Effector memory CD4-positive, alpha-beta T cell (primary cell): ENCODE measurements at regions not wholly inside any gene's neighbourhood (a gene's known extent, or its start where the extent isn't known, plus 50 kb on each side); places are given as distances from the start of the nearest gene placed in this dataset.

Source experiments
- DNase-seq, 3 donors: peaks; one replicate each; pipeline ENCODE4 v3.0.0-alpha.2; 2020
- H3K27ac ChIP-seq: 2 replicates; pipeline ENCODE4 v1.7.0; 2013; ENCODE audit warnings: mild to moderate bottlenecking, low read length, moderate library complexity; ENCODE audit not compliant: insufficient read depth, poor library complexity, severe bottlenecking
- H3K27me3 ChIP-seq: replicated peaks from 2 replicates; pipeline ENCODE4 v1.7.0; 2013; ENCODE audit warnings: mild to moderate bottlenecking, low read length; ENCODE audit not compliant: insufficient read depth, control insufficient read depth, poor library complexity, severe bottlenecking
- H3K36me3 ChIP-seq: 2 replicates; pipeline ENCODE4 v1.7.0; 2013; ENCODE audit warnings: mild to moderate bottlenecking, low read length, moderate library complexity; ENCODE audit not compliant: control insufficient read depth, insufficient read depth
- H3K4me1 ChIP-seq: 2 replicates; pipeline ENCODE4 v1.7.0; 2013; ENCODE audit warnings: low read length, mild to moderate bottlenecking; ENCODE audit not compliant: control insufficient read depth, insufficient read depth, poor library complexity, severe bottlenecking
- H3K4me3 ChIP-seq: 2 replicates; pipeline ENCODE4 v1.7.0; 2013; ENCODE audit warnings: low read length, low read depth, mild to moderate bottlenecking; ENCODE audit not compliant: insufficient read depth, poor library complexity, severe bottlenecking
- H3K9me3 ChIP-seq: 2 replicates; pipeline ENCODE4 v1.7.0; 2013; ENCODE audit warnings: mild to moderate bottlenecking, low read length, moderate library complexity; ENCODE audit not compliant: control insufficient read depth

DNA sequence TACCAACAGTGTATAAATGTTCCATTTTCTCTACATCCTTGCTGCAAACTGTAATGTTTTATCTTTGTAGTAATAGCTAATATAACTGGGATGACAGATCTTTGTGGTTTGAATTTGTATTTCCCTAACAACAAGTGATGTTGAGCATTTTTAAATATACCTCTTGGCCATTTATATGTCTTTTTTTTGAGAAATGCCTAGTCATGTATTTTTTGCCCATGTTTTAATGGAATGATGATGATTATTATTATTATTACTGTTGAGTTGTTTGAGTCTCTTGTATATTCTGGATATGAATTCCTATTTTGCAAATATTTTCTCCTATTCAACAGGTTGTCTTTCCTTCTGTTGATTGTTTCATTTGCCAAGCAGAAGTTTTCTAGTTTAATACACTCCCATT lies 654.9 kb downstream of the ZPLD1 start:
- no peaks in the 10 kb centered on the region for H3K36me3 ChIP-seq
- no peak for DNase-seq
- H3K27me3 ChIP-seq: no peaks in the 10 kb centered on the region
- H3K4me1 ChIP-seq: no peaks in the 10 kb centered on the region
- H3K4me3 ChIP-seq: no peak overlapping the region
- no peak overlapping the region for H3K27ac ChIP-seq
- H3K9me3 ChIP-seq: no peaks in the 10 kb centered on the region

DNA sequence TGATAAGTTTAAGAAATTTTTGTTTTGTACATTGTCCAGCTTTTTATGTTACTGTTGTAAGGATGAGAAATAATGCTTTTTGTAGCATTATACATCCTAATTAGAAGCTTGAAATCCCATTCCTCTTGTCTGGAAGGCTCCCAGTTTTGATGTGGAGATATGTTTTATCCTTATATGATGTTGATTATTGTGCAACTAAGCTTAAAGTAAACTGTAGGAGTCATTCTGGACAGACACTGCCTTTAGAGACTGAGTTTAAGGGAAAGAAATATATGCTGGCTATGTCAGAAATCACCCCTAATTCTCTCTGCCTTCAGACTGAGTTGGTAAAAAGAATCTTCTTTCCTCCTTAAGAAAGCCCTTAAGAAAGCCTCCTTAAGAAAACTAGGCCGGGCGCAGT lies 670.4 kb downstream of the ZPLD1 start:
- Histone ChIP-seq H3K27ac (no peak overlapping the region), H3K27me3 (no peaks in the 10 kb centered on the region), H3K36me3 (no peaks in the 10 kb centered on the region), H3K4me1 (no peaks in the 10 kb centered on the region), H3K4me3 (no peak overlapping the region), H3K9me3 (no peaks in the 10 kb centered on the region)
- DNase-seq: no peak

DNA sequence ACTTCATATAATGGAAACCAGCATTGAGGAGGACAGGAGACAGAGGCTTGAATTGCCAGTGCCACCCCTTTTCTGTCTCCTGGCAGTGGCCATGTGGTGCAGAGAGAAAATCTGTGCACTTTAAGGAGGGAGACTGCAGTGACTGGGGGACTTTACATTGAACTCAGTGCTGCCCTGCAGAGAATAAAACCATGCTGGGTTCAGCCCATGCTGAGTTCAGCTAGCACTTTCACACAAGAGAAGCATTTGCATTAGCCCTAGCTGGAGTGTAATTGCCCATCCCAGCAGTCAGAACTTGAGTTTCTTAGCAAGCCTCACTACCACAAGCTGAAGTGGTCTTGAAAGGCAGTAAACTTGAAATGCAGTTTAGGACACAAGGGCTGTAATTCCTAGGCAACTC lies 677.5 kb downstream of the ZPLD1 start:
- Histone ChIP-seq H3K4me3 (no peak overlapping the region), H3K27me3 (no peaks in the 10 kb centered on the region), H3K4me1 (no peaks in the 10 kb centered on the region), H3K9me3 (no peaks in the 10 kb centered on the region), H3K27ac (no peak overlapping the region), H3K36me3 (no peaks in the 10 kb centered on the region)
- DNase-seq: no peak

DNA sequence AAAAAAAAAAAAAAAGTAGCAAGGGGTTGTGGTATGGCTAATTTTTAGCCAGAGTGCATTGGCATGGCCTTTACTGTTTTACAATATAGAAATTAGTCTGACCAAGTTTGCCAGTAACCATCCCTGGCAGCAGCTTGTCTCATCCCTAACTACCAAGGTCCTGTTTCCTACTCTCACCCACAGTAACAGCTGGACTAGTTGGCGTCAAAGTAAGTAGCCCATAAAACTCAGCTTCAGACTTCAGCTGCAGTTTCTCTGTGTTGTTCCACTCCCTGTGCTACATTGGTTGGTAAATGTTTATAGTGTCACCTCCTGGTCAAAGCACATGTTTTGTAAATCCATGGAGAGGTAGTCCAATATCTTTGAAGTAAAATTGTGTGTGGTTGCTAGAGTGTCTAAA lies 691.3 kb downstream of the ZPLD1 start:
- H3K4me1 ChIP-seq: no peaks in the 10 kb centered on the region
- no peak overlapping the region for H3K27ac ChIP-seq
- H3K4me3 ChIP-seq: no peak overlapping the region
- DNase-seq: no peak
- H3K9me3 ChIP-seq: no peaks in the 10 kb centered on the region
- H3K36me3 ChIP-seq: no peaks in the 10 kb centered on the region
- no peaks in the 10 kb centered on the region for H3K27me3 ChIP-seq

DNA sequence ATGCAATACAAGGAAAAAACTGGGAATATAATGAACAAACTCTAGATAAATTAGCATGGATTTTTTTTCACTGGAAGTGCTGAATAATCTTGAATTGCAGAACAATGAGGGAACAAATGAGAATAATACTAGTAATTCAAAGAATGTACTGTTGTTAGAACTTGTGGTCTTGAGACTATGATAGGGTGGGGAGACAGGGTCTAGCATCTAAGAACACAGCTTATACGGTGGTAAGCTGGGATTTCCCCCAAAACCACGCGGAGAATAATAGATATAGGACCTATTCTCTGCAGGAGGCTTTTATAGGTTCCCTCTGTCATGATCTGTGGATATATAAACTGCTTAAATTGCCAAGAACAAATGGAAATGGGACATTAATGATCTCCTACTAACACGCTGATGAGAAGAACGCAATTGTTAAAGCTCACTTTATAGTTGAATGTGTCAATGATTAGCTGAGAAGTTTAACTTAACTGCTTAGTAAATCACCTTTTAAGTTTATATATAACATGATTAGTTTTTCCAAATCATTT lies 692.3 kb downstream of the ZPLD1 start:
- no peaks in the 10 kb centered on the region for H3K4me1 ChIP-seq
- H3K9me3 ChIP-seq: no peaks in the 10 kb centered on the region
- H3K27me3 ChIP-seq: no peaks in the 10 kb centered on the region
- no peak for DNase-seq
- no peak overlapping the region for H3K27ac ChIP-seq
- H3K36me3 ChIP-seq: no peaks in the 10 kb centered on the region
- H3K4me3 ChIP-seq: no peak overlapping the region

GRCh38 chr3:103127737-103128136 lies 692.9 kb downstream of the ZPLD1 start:
- Histone ChIP-seq H3K36me3 (no peaks in the 10 kb centered on the region), H3K9me3 (no peaks in the 10 kb centered on the region), H3K27ac (no peak overlapping the region), H3K4me1 (no peaks in the 10 kb centered on the region), H3K27me3 (no peaks in the 10 kb centered on the region), H3K4me3 (no peak overlapping the region)
- no peak for DNase-seq

GRCh38 chr3:103134023-103134724 lies 699.4 kb downstream of the ZPLD1 start:
- H3K9me3 ChIP-seq: no peaks in the 10 kb centered on the region
- H3K36me3 ChIP-seq: no peaks in the 10 kb centered on the region
- H3K27me3 ChIP-seq: no peaks in the 10 kb centered on the region
- no peaks in the 10 kb centered on the region for H3K4me1 ChIP-seq
- no peak overlapping the region for H3K27ac ChIP-seq
- H3K4me3 ChIP-seq: no peak overlapping the region
- no peak for DNase-seq

DNA sequence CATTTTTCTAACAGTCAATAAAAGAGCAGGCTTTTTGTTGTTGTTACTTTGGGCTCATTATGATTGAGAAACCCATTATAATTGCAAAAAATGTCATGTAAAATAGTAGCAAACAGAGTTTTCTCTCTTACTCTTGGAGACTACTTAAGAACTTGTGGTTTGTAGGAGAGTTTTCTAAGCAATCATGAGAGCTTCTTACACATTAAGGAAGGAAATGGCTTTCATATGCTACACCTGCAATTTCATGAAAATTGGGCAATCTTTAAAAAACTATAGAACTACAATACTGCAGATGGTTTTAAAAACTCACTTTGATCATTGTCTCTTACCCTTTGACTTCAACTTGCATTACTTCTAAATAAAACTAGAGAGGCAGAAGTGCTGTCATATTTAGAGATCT lies 701.8 kb downstream of the ZPLD1 start:
- DNase-seq: no peak
- H3K27me3 ChIP-seq: no peaks in the 10 kb centered on the region
- no peaks in the 10 kb centered on the region for H3K36me3 ChIP-seq
- no peak overlapping the region for H3K27ac ChIP-seq
- no peaks in the 10 kb centered on the region for H3K9me3 ChIP-seq
- no peak overlapping the region for H3K4me3 ChIP-seq
- H3K4me1 ChIP-seq: no peaks in the 10 kb centered on the region

- no peaks in the 10 kb centered on the region for H3K4me1 ChIP-seq
- no peak overlapping the region for H3K4me3 ChIP-seq
- no peaks in the 10 kb centered on the region for H3K27me3 ChIP-seq
- DNase-seq: no peak
- H3K9me3 ChIP-seq: no peaks in the 10 kb centered on the region
- H3K36me3 ChIP-seq: no peaks in the 10 kb centered on the region
- no peak overlapping the region for H3K27ac ChIP-seq
Measured at GRCh38 chr3:103137830-103138229, 703.0 kb downstream of the ZPLD1 start.

GRCh38 chr3:103158183-103158582 lies 723.4 kb downstream of the ZPLD1 start:
- no peak overlapping the region for H3K4me3 ChIP-seq
- H3K4me1 ChIP-seq: no peaks in the 10 kb centered on the region
- no peaks in the 10 kb centered on the region for H3K9me3 ChIP-seq
- H3K27ac ChIP-seq: no peak overlapping the region
- DNase-seq: no peak
- no peaks in the 10 kb centered on the region for H3K36me3 ChIP-seq
- no peaks in the 10 kb centered on the region for H3K27me3 ChIP-seq
